ENCODE measurements at regions not wholly inside any gene's neighbourhood (a gene's known extent, or its start where the extent isn't known, plus 50 kb on each side); places are given as distances from the start of the nearest gene placed in this dataset.

DNA sequence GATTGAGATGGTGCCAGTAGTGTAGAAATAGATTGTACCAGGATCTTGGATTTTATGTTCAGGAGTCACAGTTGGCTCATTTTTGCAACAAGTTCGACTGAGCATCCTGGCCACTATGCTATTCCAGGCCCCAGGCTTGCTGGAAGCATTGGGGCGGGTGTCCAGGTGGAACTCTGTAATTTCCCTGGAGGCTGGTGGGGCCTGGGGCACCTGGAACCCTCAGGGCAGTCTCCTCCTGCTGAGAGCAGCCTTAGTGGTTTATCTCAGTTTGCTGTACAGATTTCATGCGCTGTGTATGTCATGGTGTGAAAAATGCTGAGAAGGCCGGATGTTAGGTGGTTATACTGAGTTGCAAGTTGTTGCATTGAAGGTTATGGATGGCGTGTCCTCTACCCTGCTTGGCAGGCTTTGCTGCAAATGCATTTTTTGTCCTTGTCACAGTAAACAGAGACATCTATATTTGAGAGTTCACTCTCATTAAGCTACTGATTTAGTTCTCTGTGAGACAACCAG is 135.1 kb upstream of the MYLIP start (continued):
- TF ChIP-seq, protein P1, sequence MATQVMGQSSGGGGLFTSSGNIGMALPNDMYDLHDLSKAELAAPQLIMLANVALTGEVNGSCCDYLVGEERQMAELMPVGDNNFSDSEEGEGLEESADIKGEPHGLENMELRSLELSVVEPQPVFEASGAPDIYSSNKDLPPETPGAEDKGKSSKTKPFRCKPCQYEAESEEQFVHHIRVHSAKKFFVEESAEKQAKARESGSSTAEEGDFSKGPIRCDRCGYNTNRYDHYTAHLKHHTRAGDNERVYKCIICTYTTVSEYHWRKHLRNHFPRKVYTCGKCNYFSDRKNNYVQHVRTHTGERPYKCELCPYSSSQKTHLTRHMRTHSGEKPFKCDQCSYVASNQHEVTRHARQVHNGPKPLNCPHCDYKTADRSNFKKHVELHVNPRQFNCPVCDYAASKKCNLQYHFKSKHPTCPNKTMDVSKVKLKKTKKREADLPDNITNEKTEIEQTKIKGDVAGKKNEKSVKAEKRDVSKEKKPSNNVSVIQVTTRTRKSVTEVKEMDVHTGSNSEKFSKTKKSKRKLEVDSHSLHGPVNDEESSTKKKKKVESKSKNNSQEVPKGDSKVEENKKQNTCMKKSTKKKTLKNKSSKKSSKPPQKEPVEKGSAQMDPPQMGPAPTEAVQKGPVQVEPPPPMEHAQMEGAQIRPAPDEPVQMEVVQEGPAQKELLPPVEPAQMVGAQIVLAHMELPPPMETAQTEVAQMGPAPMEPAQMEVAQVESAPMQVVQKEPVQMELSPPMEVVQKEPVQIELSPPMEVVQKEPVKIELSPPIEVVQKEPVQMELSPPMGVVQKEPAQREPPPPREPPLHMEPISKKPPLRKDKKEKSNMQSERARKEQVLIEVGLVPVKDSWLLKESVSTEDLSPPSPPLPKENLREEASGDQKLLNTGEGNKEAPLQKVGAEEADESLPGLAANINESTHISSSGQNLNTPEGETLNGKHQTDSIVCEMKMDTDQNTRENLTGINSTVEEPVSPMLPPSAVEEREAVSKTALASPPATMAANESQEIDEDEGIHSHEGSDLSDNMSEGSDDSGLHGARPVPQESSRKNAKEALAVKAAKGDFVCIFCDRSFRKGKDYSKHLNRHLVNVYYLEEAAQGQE (IDR thresholded peaks at IDR 0.05; ENCODE audit: low read depth) = no peak
- no peak for TF ChIP-seq POLR2A (IDR thresholded peaks at IDR 0.05; ENCODE audit: borderline replicate concordance, extremely low read depth, insufficient read depth, insufficient read length)
- TF ChIP-seq, protein P2, sequence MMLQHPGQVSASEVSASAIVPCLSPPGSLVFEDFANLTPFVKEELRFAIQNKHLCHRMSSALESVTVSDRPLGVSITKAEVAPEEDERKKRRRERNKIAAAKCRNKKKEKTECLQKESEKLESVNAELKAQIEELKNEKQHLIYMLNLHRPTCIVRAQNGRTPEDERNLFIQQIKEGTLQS (IDR thresholded peaks at IDR 0.05) = no peak

DNA sequence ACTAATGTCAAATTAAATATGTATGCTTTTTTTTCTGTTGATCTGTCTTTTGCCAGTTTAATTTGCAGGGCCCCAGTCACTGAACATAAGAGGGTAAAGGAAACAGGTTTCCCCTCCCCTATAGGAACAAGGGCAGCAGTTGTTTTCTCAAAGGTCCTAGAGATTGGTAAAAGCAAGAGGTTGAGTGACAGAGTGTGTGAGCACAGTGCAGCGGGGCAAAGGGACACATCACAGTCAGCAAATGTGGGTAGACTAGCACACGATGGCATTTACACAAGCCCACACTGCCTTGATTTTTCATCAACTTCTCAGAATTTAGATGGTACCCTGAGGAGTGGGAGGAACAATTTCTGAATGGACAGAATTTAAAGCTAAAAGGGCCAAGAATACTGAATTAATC is 138.7 kb upstream of the MYLIP start:
- ATAC-seq = no peak
- Histone ChIP-seq H3K9me2 (ENCODE audit: insufficient read depth) (no peaks in the 10 kb centered on the region), H3K4me2 (ENCODE audit: low read length) (no peak overlapping the region), H3K9me3 (ENCODE audit: control insufficient read depth in 1 of 2, insufficient read depth in 1 of 2, low read depth in 1 of 2, low read length in 2 of 2) (no peaks in the 10 kb centered on the region), H3K36me3 (ENCODE audit: control insufficient read depth in 1 of 2, insufficient read depth in 2 of 2, low read length in 2 of 2) (no peaks in the 10 kb centered on the region), H3K79me2 (ENCODE audit: insufficient read depth, low read length) (no peaks in the 10 kb centered on the region), H3K27ac (ENCODE audit: low read depth, low read length) (no peak overlapping the region), H3K4me3 (replicated peaks in 1 of 2; ENCODE audit: low read depth in 1 of 2, low read length in 2 of 2) (no peak overlapping the region), H3K9ac (ENCODE audit: low read length) (no peak overlapping the region), H3K27me3 (ENCODE audit: insufficient read depth, low read length) (no peaks in the 10 kb centered on the region; the same call in 1 of the 2 replicates), H3K4me1 (ENCODE audit: control insufficient read depth in 1 of 2, insufficient read depth in 2 of 2, low read length in 2 of 2) (no peaks in the 10 kb centered on the region), H2AFZ (ENCODE audit: low read depth, low read length, poor library complexity, severe bottlenecking) (no peak overlapping the region), H4K20me1 (ENCODE audit: insufficient read depth) (no peaks in the 10 kb centered on the region)
- CTCF ChIA-PET = no interaction called here
- TF ChIP-seq, protein P3, sequence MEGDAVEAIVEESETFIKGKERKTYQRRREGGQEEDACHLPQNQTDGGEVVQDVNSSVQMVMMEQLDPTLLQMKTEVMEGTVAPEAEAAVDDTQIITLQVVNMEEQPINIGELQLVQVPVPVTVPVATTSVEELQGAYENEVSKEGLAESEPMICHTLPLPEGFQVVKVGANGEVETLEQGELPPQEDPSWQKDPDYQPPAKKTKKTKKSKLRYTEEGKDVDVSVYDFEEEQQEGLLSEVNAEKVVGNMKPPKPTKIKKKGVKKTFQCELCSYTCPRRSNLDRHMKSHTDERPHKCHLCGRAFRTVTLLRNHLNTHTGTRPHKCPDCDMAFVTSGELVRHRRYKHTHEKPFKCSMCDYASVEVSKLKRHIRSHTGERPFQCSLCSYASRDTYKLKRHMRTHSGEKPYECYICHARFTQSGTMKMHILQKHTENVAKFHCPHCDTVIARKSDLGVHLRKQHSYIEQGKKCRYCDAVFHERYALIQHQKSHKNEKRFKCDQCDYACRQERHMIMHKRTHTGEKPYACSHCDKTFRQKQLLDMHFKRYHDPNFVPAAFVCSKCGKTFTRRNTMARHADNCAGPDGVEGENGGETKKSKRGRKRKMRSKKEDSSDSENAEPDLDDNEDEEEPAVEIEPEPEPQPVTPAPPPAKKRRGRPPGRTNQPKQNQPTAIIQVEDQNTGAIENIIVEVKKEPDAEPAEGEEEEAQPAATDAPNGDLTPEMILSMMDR (IDR thresholded peaks at IDR 0.05 in 2 of 3, conservative IDR thresholded peaks at IDR 0.05 in 1 of 3; ENCODE audit: borderline replicate concordance in 1 of 3, insufficient read depth in 1 of 3, low read depth in 2 of 3, low read length in 2 of 3) = no peak
- TF ChIP-seq JUND (IDR thresholded peaks at IDR 0.05) (no peak), SIN3A (IDR thresholded peaks at IDR 0.05; ENCODE audit: low read depth) (no peak), POLR2A (IDR thresholded peaks at IDR 0.05; ENCODE audit: borderline replicate concordance, extremely low read depth, insufficient read depth, insufficient read length) (no peak), YY1 (IDR thresholded peaks at IDR 0.05; ENCODE audit: extremely low read depth, insufficient replicate concordance, low read depth, low read length) (no peak), CEBPB (IDR thresholded peaks at IDR 0.05; ENCODE audit: low read depth) (no peak), TCF7L2 (IDR thresholded peaks at IDR 0.05; ENCODE audit: borderline replicate concordance, extremely low read depth, insufficient read depth, insufficient read length) (no peak), SP1 (IDR thresholded peaks at IDR 0.05; ENCODE audit: low read depth) (no peak), POLR2AphosphoS5 (IDR thresholded peaks at IDR 0.05; ENCODE audit: low read depth, low read length) (no peak), EGR1 (IDR thresholded peaks at IDR 0.05; ENCODE audit: low read depth) (no peak), RAD21 (IDR thresholded peaks at IDR 0.05; ENCODE audit: low read depth) (no peak)
- TF ChIP-seq, protein P4, sequence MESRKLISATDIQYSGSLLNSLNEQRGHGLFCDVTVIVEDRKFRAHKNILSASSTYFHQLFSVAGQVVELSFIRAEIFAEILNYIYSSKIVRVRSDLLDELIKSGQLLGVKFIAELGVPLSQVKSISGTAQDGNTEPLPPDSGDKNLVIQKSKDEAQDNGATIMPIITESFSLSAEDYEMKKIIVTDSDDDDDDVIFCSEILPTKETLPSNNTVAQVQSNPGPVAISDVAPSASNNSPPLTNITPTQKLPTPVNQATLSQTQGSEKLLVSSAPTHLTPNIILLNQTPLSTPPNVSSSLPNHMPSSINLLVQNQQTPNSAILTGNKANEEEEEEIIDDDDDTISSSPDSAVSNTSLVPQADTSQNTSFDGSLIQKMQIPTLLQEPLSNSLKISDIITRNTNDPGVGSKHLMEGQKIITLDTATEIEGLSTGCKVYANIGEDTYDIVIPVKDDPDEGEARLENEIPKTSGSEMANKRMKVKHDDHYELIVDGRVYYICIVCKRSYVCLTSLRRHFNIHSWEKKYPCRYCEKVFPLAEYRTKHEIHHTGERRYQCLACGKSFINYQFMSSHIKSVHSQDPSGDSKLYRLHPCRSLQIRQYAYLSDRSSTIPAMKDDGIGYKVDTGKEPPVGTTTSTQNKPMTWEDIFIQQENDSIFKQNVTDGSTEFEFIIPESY (IDR thresholded peaks at IDR 0.05; ENCODE audit: extremely low read depth, insufficient replicate concordance, low read length) = no peak
- no TSS peak for BruUV-seq (replicated peaks)
- POLR2A ChIA-PET = no interaction called here
- intact Hi-C loops (cut with micrococcal nuclease) = no loop called here
- no peak for DNase-seq (ENCODE audit: low read depth, low spot score)
- RAD21 ChIA-PET (ENCODE audit: low non-redundant PET in 1 of 2, low total read pairs in 2 of 2, uncharacterized antibody in 2 of 2, unreplicated experiment in 2 of 2) = no interaction called here
